Activated CD8-positive, alpha-beta memory T cell treated with anti-CD3 and anti-CD28 coated beads for 1 hour (primary cell): ENCODE measurements at regions not wholly inside any gene's neighbourhood (a gene's known extent, or its start where the extent isn't known, plus 50 kb on each side); places are given as distances from the start of the nearest gene placed in this dataset.

Source experiments
- DNase-seq, 2 donors: peaks; one replicate each; pipeline ENCODE4 v3.0.0-alpha.2; 2020; ENCODE audit warnings: low read depth in 1 of 2; ENCODE audit errors: extremely low read depth in 1 of 2

- no peak for DNase-seq
Measured at GRCh38 chr17:27390540-27390939, 65.7 kb upstream of the KSR1 start.

DNA sequence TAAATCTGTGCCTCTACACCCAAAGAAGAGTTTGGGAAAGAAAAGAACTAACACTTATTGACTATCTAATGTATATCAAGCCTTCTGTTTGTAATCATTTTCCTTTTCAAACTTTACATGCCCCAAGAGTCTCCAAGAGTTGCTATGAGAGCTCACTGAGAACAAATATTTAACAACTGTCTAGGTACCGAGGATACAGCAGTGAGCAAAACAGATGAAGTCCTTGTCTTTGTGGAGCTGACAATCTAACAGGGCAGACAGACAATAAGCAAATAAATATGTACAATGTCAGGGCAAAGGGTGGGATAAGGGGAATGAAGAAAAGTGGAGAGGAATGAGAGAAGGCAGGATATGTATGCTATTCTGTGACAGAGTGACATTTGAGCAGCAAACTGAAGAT lies 64.8 kb upstream of the KSR1 start:
- no peak for DNase-seq

- no peak for DNase-seq
Measured at GRCh38 chr17:27396045-27396444, 60.2 kb upstream of the KSR1 start.

DNA sequence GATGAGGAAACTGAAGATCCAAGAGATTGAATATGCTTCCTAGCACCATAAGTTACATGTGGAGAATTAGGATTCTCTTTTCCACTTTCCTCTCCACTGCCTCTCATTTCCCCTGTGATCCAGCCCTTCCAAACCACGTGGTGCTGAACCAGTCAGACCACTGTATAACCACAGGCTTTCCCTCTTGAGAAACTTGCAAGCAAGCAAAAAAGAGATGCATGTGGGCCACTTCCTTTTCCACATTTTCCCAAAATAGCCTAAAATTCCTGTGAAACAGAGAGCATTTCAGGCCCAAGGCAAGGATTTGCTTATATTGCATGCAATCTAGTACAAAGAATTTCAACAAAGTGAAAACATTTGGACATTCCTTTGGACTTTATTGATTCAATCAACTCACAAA lies 59.3 kb upstream of the KSR1 start:
- DNase-seq = no peak

GRCh38 chr17:27398691-27399090 lies 57.6 kb upstream of the KSR1 start:
- DNase-seq = no peak

- DNase-seq = no peak
Measured at GRCh38 chr17:27400991-27401390, 55.3 kb upstream of the KSR1 start.

DNA sequence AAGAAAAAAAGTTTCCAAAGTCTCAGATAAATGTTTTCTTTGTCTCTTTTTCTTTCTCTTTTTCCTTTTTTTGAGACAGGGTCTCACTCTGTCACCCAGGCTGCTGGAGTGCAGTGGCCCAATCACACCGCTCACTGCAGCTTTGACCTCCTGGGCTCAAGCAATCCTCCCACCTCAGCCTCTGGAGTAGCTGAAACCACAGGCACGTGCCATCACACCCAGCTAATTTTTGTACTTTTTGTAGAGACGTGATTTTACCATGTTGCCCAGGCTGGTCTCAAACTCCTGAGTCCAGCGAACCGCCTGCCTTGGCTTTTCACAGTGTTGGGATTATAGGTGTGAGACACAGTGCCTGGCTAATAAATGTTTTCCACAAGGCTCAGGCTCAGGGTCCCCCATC lies 53.3 kb upstream of the KSR1 start:
- no peak for DNase-seq

- no peak for DNase-seq
Measured at GRCh38 chr17:27403480-27404005, 52.7 kb upstream of the KSR1 start.

DNA sequence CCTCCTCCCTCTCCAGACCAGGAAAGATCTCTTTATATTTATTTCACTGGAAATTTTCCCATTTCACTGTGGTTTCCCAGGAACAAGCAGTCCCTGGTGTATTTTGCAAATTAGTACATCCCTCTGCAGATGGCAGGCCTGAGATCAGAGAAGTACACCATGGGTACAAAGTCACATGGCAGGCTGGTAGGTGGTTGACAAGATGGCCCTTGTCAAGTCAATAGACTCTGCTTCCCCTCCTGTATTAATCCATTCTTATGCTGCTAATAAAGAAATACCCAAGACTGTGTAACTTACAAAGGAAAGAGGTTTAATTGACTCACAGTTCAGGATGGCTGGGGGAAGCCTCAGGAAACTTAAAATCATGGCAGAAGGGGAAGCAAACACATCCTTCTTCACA lies 51.6 kb upstream of the KSR1 start:
- no peak for DNase-seq
